ENCODE measurements at regions not wholly inside any gene's neighbourhood (a gene's known extent, or its start where the extent isn't known, plus 50 kb on each side); places are given as distances from the start of the nearest gene placed in this dataset.

DNA sequence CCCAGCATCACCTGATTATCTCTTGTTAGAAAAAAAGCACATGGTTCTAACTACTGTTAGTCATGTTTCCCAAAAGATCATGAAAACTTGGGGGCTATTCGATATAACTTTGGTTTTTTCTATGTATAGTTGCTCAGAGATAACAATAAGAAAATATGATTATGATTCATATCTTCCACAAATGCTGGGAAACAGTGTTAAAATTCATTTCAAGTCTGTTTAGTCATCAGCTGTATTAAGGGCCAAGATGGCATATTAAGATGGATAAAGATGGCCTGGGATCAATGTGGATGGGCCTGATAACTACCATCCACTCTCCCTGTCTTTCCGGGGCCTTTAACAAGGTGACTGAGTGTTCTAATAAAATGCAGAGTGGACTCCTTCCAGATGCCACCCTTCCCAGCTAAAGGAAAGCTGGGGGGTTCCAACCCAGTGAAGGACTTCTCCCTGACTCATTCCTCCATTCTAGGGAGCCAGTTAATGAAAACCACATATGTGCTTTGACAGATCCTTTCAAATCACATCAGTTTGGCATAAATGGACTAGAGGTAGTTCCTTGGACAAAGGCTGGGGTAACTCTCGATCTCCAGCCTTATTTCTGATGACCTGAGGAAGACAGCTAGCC is 221.6 kb downstream of the VAPA start:
- DNase-seq (ENCODE audit: insufficient read length, low spot score, missing footprints): peak; percentile 89
- H2AFZ ChIP-seq (ENCODE audit: low read length): no peak overlapping the region
- H3K36me3 ChIP-seq (ENCODE audit: insufficient read depth, low read length): no peaks in the 10 kb centered on the region
- TF ChIP-seq, protein P1, sequence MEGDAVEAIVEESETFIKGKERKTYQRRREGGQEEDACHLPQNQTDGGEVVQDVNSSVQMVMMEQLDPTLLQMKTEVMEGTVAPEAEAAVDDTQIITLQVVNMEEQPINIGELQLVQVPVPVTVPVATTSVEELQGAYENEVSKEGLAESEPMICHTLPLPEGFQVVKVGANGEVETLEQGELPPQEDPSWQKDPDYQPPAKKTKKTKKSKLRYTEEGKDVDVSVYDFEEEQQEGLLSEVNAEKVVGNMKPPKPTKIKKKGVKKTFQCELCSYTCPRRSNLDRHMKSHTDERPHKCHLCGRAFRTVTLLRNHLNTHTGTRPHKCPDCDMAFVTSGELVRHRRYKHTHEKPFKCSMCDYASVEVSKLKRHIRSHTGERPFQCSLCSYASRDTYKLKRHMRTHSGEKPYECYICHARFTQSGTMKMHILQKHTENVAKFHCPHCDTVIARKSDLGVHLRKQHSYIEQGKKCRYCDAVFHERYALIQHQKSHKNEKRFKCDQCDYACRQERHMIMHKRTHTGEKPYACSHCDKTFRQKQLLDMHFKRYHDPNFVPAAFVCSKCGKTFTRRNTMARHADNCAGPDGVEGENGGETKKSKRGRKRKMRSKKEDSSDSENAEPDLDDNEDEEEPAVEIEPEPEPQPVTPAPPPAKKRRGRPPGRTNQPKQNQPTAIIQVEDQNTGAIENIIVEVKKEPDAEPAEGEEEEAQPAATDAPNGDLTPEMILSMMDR (IDR thresholded peaks at IDR 0.05; ENCODE audit: extremely low read depth, low read depth, low read length): no peak
- H3K27me3 ChIP-seq (ENCODE audit: insufficient read depth, low read length): peaks cover 20% of the 10 kb centered on the region
- no peak overlapping the region for H3K4me3 ChIP-seq (ENCODE audit: insufficient read depth, low read length)
- no peak overlapping the region for H3K4me2 ChIP-seq (ENCODE audit: insufficient read depth, low read length)
- no peaks in the 10 kb centered on the region for H3K79me2 ChIP-seq (ENCODE audit: insufficient read depth, low read length)
- H4K20me1 ChIP-seq (ENCODE audit: insufficient read depth, low read length): no peaks in the 10 kb centered on the region
- H3K9me3 ChIP-seq (ENCODE audit: low read depth, low read length): no peaks in the 10 kb centered on the region
- H3K4me1 ChIP-seq (ENCODE audit: insufficient read depth, low read length): peaks cover 20% of the 10 kb centered on the region
- H3K27ac ChIP-seq (ENCODE audit: low read depth, low read length): no peak overlapping the region

GRCh38 chr18:10138719-10139118 is 224.9 kb downstream of the VAPA start:
- TF ChIP-seq, protein P1 (IDR thresholded peaks at IDR 0.05; ENCODE audit: extremely low read depth, low read depth, low read length): no peak
- Histone ChIP-seq H4K20me1 (ENCODE audit: insufficient read depth, low read length) (no peaks in the 10 kb centered on the region), H3K27ac (ENCODE audit: low read depth, low read length) (no peak overlapping the region), H3K4me2 (ENCODE audit: insufficient read depth, low read length) (no peak overlapping the region), H3K36me3 (ENCODE audit: insufficient read depth, low read length) (no peaks in the 10 kb centered on the region), H3K9me3 (ENCODE audit: low read depth, low read length) (no peaks in the 10 kb centered on the region), H3K79me2 (ENCODE audit: insufficient read depth, low read length) (no peaks in the 10 kb centered on the region), H3K27me3 (ENCODE audit: insufficient read depth, low read length) (no peaks in the 10 kb centered on the region), H2AFZ (ENCODE audit: low read length) (no peak overlapping the region), H3K4me3 (ENCODE audit: insufficient read depth, low read length) (no peak overlapping the region), H3K4me1 (ENCODE audit: insufficient read depth, low read length) (peaks cover 38% of the 10 kb centered on the region)
- DNase-seq (ENCODE audit: insufficient read length, low spot score, missing footprints): no peak

DNA sequence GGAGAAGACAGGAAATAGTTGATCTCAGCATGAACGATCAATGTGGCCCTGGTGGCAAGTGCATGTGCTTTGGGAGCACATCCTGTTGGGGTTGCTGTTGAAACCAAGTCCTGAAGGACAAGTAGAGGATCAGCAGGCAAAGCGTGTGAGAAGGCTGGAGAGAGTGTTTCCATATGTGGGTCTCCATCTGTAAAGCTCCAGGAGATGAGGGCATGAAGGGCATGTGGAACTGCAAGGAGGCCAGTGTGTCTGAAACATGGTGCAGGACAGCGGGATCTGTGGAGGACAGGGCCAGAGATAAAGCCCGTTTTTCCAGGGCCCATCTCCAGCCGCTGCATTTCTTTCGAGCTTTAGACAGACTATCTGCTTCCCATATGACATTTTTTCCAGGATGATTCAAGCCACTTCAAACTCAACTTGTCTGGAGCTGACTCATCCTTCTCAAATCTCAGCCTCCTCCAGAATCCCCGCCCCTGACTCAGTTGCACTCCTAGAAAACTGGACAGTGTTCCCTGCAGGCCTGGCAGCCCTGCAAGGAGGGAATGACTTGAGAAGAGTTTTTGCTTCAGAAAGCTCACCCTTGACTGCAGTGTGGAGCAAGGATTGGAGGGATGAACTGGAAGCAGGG is 226.1 kb downstream of the VAPA start:
- H3K4me3 ChIP-seq (ENCODE audit: insufficient read depth, low read length): no peak overlapping the region
- TF ChIP-seq, protein P1 (IDR thresholded peaks at IDR 0.05; ENCODE audit: extremely low read depth, low read depth, low read length): no peak
- no peaks in the 10 kb centered on the region for H3K36me3 ChIP-seq (ENCODE audit: insufficient read depth, low read length)
- peak overlapping the region; percentile 47 for H3K4me2 ChIP-seq (ENCODE audit: insufficient read depth, low read length)
- no peaks in the 10 kb centered on the region for H3K27me3 ChIP-seq (ENCODE audit: insufficient read depth, low read length)
- peak; percentile 69 for DNase-seq (ENCODE audit: insufficient read length, low spot score, missing footprints)
- H3K4me1 ChIP-seq (ENCODE audit: insufficient read depth, low read length): peaks cover 38% of the 10 kb centered on the region
- no peaks in the 10 kb centered on the region for H3K79me2 ChIP-seq (ENCODE audit: insufficient read depth, low read length)
- H4K20me1 ChIP-seq (ENCODE audit: insufficient read depth, low read length): no peaks in the 10 kb centered on the region
- H2AFZ ChIP-seq (ENCODE audit: low read length): peak overlapping the region; percentile 34
- no peaks in the 10 kb centered on the region for H3K9me3 ChIP-seq (ENCODE audit: low read depth, low read length)
- H3K27ac ChIP-seq (ENCODE audit: low read depth, low read length): peak overlapping the region; percentile 58

DNA sequence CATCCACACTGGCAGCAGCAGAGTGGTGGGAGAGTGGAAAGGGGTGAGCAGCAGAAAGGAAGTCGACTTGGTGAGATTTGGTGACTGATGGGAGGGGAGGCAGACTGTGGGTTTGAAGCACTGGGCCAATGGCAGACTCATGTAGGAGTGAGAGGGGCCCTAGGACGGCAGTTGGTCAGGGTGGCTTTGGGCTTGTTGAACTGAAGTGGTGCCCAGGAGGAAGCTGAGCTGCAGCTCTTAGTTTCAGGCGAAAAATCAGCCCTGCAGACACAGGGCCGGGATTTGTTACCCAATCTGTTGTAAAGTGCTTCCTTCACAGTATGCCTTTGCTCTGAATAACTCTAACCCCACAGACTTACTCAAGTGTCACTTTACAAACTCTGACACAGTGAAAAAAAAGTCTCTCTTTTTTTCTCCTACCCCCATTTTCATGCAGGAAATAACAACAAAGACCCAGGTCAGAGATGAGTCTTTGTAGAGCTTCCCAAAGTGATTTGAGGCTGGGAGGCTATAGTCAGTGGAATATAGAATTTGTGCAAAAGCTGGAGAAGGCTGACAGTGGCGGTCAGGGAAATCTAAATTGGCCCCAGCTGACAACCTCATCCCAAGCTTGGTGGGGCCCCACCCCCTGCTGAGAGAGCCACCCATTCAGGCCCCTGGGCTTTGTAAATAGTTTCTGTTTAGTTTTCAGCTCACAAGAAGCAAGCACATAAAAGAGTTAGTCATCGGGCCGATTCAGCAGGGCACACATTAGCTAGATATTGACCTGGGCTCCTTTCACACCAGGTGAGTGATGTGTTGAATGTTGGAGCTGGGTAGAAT is 226.9 kb downstream of the VAPA start:
- Histone ChIP-seq H3K27ac (ENCODE audit: low read depth, low read length) (peak overlapping the region; percentile 2), H2AFZ (ENCODE audit: low read length) (no peak overlapping the region), H3K27me3 (ENCODE audit: insufficient read depth, low read length) (no peaks in the 10 kb centered on the region), H3K4me1 (ENCODE audit: insufficient read depth, low read length) (peaks cover 34% of the 10 kb centered on the region), H3K9me3 (ENCODE audit: low read depth, low read length) (no peaks in the 10 kb centered on the region), H3K4me2 (ENCODE audit: insufficient read depth, low read length) (no peak overlapping the region), H3K4me3 (ENCODE audit: insufficient read depth, low read length) (no peak overlapping the region), H3K79me2 (ENCODE audit: insufficient read depth, low read length) (no peaks in the 10 kb centered on the region), H4K20me1 (ENCODE audit: insufficient read depth, low read length) (no peaks in the 10 kb centered on the region), H3K36me3 (ENCODE audit: insufficient read depth, low read length) (no peaks in the 10 kb centered on the region)
- no peak for DNase-seq (ENCODE audit: insufficient read length, low spot score, missing footprints)
- TF ChIP-seq, protein P1 (IDR thresholded peaks at IDR 0.05; ENCODE audit: extremely low read depth, low read depth, low read length): no peak

Data from osteoblast (primary cell).